Epithelial cell of proximal tubule (primary cell): ENCODE measurements at regions not wholly inside any gene's neighbourhood (a gene's known extent, or its start where the extent isn't known, plus 50 kb on each side); places are given as distances from the start of the nearest gene placed in this dataset.
"Not testable (repeated sequence)": the region's sequence is repeated elsewhere in the genome, so short reads cannot be mapped to it uniquely, and the experiment has no call there.

Experiments used
- DNase-seq: peaks from one replicate; pipeline ENCODE4 v3.0.0-alpha.2; 2011; ENCODE audit warnings: low read depth
- H3K4me3 ChIP-seq: 2 replicates; pipeline ENCODE4 v1.5.1; 2011; ENCODE audit warnings: low read depth, mild to moderate bottlenecking, low read length
- TF ChIP-seq, protein P1 (sequence below): conservative IDR thresholded peaks from 2 replicates; pipeline ENCODE4 v1.5.1; 2012; ENCODE audit warnings: low read depth, mild to moderate bottlenecking, low read length

DNA sequence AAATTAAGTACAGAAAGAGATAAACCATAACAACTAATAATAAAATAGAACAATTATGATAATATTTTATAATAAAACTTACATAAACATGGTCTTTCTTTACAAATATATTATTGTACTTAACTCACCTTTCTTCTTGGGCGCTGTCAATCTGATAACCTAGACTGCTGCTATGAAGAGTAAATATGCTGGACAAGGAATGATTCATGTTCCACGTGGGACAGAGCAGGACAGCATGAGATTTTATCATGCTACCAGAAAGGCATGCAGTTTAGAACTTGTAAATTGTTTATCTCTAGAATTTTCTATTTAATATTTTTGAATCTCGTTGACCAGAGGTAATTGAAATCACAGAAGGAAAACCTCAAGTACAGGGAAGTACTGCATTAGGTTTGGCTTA lies 210.7 kb downstream of the ANKRD30B start:
- TF ChIP-seq, protein P1, sequence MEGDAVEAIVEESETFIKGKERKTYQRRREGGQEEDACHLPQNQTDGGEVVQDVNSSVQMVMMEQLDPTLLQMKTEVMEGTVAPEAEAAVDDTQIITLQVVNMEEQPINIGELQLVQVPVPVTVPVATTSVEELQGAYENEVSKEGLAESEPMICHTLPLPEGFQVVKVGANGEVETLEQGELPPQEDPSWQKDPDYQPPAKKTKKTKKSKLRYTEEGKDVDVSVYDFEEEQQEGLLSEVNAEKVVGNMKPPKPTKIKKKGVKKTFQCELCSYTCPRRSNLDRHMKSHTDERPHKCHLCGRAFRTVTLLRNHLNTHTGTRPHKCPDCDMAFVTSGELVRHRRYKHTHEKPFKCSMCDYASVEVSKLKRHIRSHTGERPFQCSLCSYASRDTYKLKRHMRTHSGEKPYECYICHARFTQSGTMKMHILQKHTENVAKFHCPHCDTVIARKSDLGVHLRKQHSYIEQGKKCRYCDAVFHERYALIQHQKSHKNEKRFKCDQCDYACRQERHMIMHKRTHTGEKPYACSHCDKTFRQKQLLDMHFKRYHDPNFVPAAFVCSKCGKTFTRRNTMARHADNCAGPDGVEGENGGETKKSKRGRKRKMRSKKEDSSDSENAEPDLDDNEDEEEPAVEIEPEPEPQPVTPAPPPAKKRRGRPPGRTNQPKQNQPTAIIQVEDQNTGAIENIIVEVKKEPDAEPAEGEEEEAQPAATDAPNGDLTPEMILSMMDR, result no peak
- DNase-seq, result no peak
- no peak overlapping the region for H3K4me3 ChIP-seq

DNA sequence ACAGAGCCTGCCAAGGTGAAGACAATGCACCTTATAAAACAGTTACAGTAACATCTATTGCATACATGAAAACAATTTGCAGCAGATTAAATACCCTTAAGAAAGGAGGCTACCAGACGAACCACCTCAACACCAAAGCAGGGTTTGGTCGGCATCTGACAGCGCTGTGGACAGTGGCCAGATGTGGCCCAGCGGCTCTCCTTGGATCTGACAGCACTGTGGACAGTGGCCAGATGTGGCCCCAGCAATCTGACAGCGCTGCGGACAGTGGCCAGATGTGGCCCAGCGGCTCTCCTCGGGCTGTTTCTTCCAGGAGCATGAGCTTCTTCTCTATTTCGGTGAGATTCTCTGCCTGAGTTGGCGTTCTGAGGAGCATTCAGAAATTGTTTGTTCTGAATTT lies 211.6 kb downstream of the ANKRD30B start:
- no peak for DNase-seq
- no peak overlapping the region for H3K4me3 ChIP-seq
- TF ChIP-seq, protein P1, result no peak

DNA sequence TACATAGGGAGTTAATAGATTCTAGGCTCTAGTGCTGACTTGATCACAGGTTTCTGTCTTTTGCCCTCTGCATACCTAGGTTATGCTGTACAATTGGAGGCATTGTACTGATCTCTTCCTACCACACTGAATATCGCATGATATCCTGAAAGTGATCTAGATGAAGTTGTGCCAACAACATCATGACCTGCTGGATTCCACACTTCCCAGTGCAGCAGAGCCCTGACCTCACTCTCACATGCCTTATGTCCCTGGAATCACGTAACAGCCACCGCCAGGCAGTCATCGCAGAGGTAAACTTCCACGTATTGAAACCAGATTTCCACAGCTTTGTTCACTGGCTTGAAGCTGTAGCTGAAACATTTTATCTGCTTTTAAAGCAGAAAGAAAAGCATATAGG lies 214.0 kb downstream of the ANKRD30B start:
- TF ChIP-seq, protein P1, result no peak
- no peak overlapping the region for H3K4me3 ChIP-seq
- no peak for DNase-seq

DNA sequence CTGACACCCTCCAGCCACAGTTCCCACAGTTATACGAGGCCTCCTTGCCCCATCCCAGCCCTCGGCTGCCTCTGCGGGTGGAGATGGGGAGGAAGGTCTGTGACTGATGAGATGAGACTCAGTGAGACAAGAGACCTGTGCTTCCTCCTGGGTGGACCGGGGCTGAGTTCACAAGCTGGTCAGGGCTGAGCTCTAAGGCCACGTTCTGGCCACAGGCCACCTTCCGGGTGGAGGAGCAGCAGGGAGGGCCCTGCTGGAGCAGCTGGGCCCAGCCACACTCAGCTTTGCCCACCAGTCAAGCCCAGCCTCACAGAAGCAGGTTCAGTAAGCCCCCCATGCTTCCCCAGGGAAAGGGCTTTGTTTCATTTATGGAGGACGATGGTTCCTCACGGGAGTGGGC lies 214.7 kb downstream of the ANKRD30B start:
- DNase-seq, result no peak
- H3K4me3 ChIP-seq, result no peak overlapping the region
- TF ChIP-seq, protein P1, result no peak

DNA sequence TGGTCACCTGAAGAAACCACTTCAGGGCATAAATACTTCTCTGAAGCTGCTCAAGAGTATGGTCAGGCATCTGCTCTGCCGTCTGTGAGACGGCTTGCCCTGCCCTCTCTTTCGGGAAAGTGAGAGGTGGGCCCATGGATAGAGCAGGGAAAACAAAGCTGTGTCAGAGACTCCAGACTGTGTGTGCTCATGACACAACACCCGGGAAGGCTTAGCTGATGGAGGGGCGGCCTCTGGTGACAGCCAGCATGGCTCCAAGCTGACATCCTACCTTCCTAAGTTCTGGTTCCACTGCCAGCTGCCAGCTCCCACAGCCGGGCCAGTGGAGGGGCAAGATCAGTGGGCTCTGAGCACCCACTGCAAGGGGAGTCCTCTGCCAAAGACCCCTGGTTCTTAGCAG lies 215.3 kb downstream of the ANKRD30B start:
- TF ChIP-seq, protein P1, result no peak
- DNase-seq, result no peak
- no peak overlapping the region for H3K4me3 ChIP-seq

DNA sequence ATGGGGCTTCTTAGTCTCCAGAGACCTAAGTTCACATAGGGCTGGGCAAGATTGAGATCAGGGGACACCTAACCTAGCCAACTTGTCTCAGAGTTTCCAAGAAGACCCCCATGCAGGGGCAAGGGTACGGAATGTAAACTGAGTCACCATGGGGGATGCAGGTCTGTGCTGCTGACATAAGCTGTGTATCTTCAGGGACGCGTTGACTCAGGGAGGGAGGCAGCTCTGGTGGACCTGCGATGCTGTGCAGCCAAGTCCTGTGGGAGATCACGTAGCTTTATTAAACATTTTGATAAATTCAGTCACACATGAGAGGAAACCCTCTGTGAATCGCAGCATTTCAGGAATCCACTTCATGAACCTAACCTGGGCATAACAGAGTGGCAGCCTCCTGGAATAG lies 216.0 kb downstream of the ANKRD30B start:
- TF ChIP-seq, protein P1, result no peak
- DNase-seq, result no peak

DNA sequence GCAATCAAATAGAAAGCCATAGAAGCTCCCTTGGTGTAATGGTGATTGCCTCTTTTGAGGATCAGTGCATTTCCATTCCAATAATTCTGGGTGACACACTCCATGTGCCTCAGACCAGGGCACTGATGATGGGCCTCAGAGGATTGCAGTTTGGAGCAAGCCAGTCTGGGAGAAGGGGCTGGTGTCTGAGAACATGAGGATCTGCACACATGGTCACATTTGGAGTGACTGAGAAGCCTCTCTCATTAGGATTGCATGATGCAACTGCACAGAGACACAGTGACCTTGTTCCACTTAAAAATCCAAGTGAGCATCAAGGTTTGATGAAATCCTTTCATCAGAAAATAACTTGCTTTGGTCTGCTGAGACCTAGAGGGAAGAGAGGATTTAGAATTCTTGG lies 216.4 kb downstream of the ANKRD30B start:
- no peak for DNase-seq
- TF ChIP-seq, protein P1, result no peak
- no peak overlapping the region for H3K4me3 ChIP-seq

More for the DNA sequence above, 216.0 kb downstream of the ANKRD30B start:
- no peak overlapping the region for H3K4me3 ChIP-seq

DNA sequence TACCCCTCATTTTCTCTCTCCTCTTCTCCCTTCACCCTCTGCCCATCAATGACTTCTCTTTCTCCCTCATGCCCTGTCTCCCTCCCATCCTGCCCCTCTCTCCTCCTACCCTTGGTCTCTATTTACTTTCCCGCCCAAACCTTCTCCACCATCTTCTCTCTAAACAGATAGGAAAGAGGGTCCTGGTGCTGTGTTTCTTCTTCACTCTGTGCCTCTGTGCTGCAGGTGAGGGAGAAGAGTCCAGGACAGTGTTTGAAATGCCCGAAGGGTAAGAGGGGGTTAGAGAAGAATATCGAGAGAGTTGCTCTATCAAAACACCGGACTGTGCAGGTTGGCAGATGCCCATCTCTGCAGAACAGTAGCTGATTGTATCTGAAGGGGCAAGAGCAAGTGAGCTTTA lies 217.0 kb downstream of the ANKRD30B start:
- DNase-seq, H3K4me3 ChIP-seq: not testable (repeated sequence)
